ENCODE measurements at regions not wholly inside any gene's neighbourhood (a gene's known extent, or its start where the extent isn't known, plus 50 kb on each side); places are given as distances from the start of the nearest gene placed in this dataset.

- Histone ChIP-seq H3K36me3 (ENCODE audit: insufficient read depth, low read depth, low read length) (no peaks in the 10 kb centered on the region), H3K27ac (ENCODE audit: low read length) (no peak overlapping the region), H3K4me3 (ENCODE audit: low read length) (no peak overlapping the region), H3K9me3 (ENCODE audit: insufficient read depth, low read depth, low read length) (no peaks in the 10 kb centered on the region), H3K4me1 (ENCODE audit: insufficient read depth, low read length) (no peaks in the 10 kb centered on the region), H3K9ac (ENCODE audit: low read depth, low read length) (no peak overlapping the region), H3K27me3 (ENCODE audit: insufficient read depth, low read length) (no peaks in the 10 kb centered on the region)
Measured at GRCh38 chr5:98471458-98471857, 302.0 kb upstream of the RGMB start.

- Histone ChIP-seq H3K4me1 (ENCODE audit: insufficient read depth, low read length) (no peaks in the 10 kb centered on the region), H3K27ac (ENCODE audit: low read length) (no peak overlapping the region), H3K9me3 (ENCODE audit: insufficient read depth, low read depth, low read length) (no peaks in the 10 kb centered on the region), H3K36me3 (ENCODE audit: insufficient read depth, low read depth, low read length) (no peaks in the 10 kb centered on the region), H3K27me3 (ENCODE audit: insufficient read depth, low read length) (no peaks in the 10 kb centered on the region), H3K4me3 (ENCODE audit: low read length) (no peak overlapping the region), H3K9ac (ENCODE audit: low read depth, low read length) (no peak overlapping the region)
Measured at GRCh38 chr5:98474216-98474615, 299.2 kb upstream of the RGMB start.

- no peak overlapping the region for H3K4me3 ChIP-seq (ENCODE audit: low read length)
- H3K9ac ChIP-seq (ENCODE audit: low read depth, low read length), result no peak overlapping the region
- no peaks in the 10 kb centered on the region for H3K4me1 ChIP-seq (ENCODE audit: insufficient read depth, low read length)
- H3K27me3 ChIP-seq (ENCODE audit: insufficient read depth, low read length), result no peaks in the 10 kb centered on the region
- no peaks in the 10 kb centered on the region for H3K36me3 ChIP-seq (ENCODE audit: insufficient read depth, low read depth, low read length)
- no peak overlapping the region for H3K27ac ChIP-seq (ENCODE audit: low read length)
- H3K9me3 ChIP-seq (ENCODE audit: insufficient read depth, low read depth, low read length), result no peaks in the 10 kb centered on the region
Measured at GRCh38 chr5:98474782-98475181, 298.7 kb upstream of the RGMB start.

- no peaks in the 10 kb centered on the region for H3K9me3 ChIP-seq (ENCODE audit: insufficient read depth, low read depth, low read length)
- H3K9ac ChIP-seq (ENCODE audit: low read depth, low read length), result no peak overlapping the region
- H3K27me3 ChIP-seq (ENCODE audit: insufficient read depth, low read length), result no peaks in the 10 kb centered on the region
- H3K27ac ChIP-seq (ENCODE audit: low read length), result no peak overlapping the region
- H3K4me1 ChIP-seq (ENCODE audit: insufficient read depth, low read length), result no peaks in the 10 kb centered on the region
- no peaks in the 10 kb centered on the region for H3K36me3 ChIP-seq (ENCODE audit: insufficient read depth, low read depth, low read length)
- H3K4me3 ChIP-seq (ENCODE audit: low read length), result no peak overlapping the region
Measured at GRCh38 chr5:98482321-98483300, 290.9 kb upstream of the RGMB start.

- no peaks in the 10 kb centered on the region for H3K27me3 ChIP-seq (ENCODE audit: insufficient read depth, low read length)
- peaks cover 6% of the 10 kb centered on the region; the same call in 1 of the 2 replicates for H3K9me3 ChIP-seq (ENCODE audit: insufficient read depth, low read depth, low read length)
- no peak overlapping the region for H3K27ac ChIP-seq (ENCODE audit: low read length)
- no peaks in the 10 kb centered on the region for H3K36me3 ChIP-seq (ENCODE audit: insufficient read depth, low read depth, low read length)
- H3K9ac ChIP-seq (ENCODE audit: low read depth, low read length), result no peak overlapping the region
- no peak overlapping the region for H3K4me3 ChIP-seq (ENCODE audit: low read length)
- no peaks in the 10 kb centered on the region for H3K4me1 ChIP-seq (ENCODE audit: insufficient read depth, low read length)
Measured at GRCh38 chr5:98483301-98483685, 290.2 kb upstream of the RGMB start.

GRCh38 chr5:98489021-98489420, 284.4 kb upstream of the RGMB start:
- H3K4me1 ChIP-seq (ENCODE audit: insufficient read depth, low read length), result no peaks in the 10 kb centered on the region
- peaks cover 16% of the 10 kb centered on the region; the same call in 1 of the 2 replicates for H3K9me3 ChIP-seq (ENCODE audit: insufficient read depth, low read depth, low read length)
- no peaks in the 10 kb centered on the region for H3K27me3 ChIP-seq (ENCODE audit: insufficient read depth, low read length)
- no peak overlapping the region for H3K27ac ChIP-seq (ENCODE audit: low read length)
- no peaks in the 10 kb centered on the region for H3K36me3 ChIP-seq (ENCODE audit: insufficient read depth, low read depth, low read length)
- no peak overlapping the region for H3K4me3 ChIP-seq (ENCODE audit: low read length)
- no peak overlapping the region for H3K9ac ChIP-seq (ENCODE audit: low read depth, low read length)

- no peaks in the 10 kb centered on the region for H3K4me1 ChIP-seq (ENCODE audit: insufficient read depth, low read length)
- no peak overlapping the region for H3K27ac ChIP-seq (ENCODE audit: low read length)
- H3K9ac ChIP-seq (ENCODE audit: low read depth, low read length), result no peak overlapping the region
- no peaks in the 10 kb centered on the region for H3K36me3 ChIP-seq (ENCODE audit: insufficient read depth, low read depth, low read length)
- H3K9me3 ChIP-seq (ENCODE audit: insufficient read depth, low read depth, low read length), result peaks cover 16% of the 10 kb centered on the region; the same call in 1 of the 2 replicates
- no peaks in the 10 kb centered on the region for H3K27me3 ChIP-seq (ENCODE audit: insufficient read depth, low read length)
- no peak overlapping the region for H3K4me3 ChIP-seq (ENCODE audit: low read length)
Measured at GRCh38 chr5:98490348-98490747, 283.1 kb upstream of the RGMB start.

- H3K27ac ChIP-seq (ENCODE audit: low read length), result no peak overlapping the region
- H3K4me1 ChIP-seq (ENCODE audit: insufficient read depth, low read length), result no peaks in the 10 kb centered on the region
- peaks cover 16% of the 10 kb centered on the region; the same call in 1 of the 2 replicates for H3K9me3 ChIP-seq (ENCODE audit: insufficient read depth, low read depth, low read length)
- H3K27me3 ChIP-seq (ENCODE audit: insufficient read depth, low read length), result no peaks in the 10 kb centered on the region
- H3K36me3 ChIP-seq (ENCODE audit: insufficient read depth, low read depth, low read length), result no peaks in the 10 kb centered on the region
- H3K4me3 ChIP-seq (ENCODE audit: low read length), result no peak overlapping the region
- no peak overlapping the region for H3K9ac ChIP-seq (ENCODE audit: low read depth, low read length)
Measured at GRCh38 chr5:98492258-98492657, 281.2 kb upstream of the RGMB start.

- Histone ChIP-seq H3K9ac (ENCODE audit: low read depth, low read length) (no peak overlapping the region), H3K36me3 (ENCODE audit: insufficient read depth, low read depth, low read length) (no peaks in the 10 kb centered on the region), H3K4me3 (ENCODE audit: low read length) (no peak overlapping the region), H3K27ac (ENCODE audit: low read length) (no peak overlapping the region), H3K9me3 (ENCODE audit: insufficient read depth, low read depth, low read length) (no peaks in the 10 kb centered on the region), H3K27me3 (ENCODE audit: insufficient read depth, low read length) (no peaks in the 10 kb centered on the region), H3K4me1 (ENCODE audit: insufficient read depth, low read length) (no peaks in the 10 kb centered on the region; the same call in 1 of the 2 replicates)
Measured at GRCh38 chr5:98497418-98497817, 276.0 kb upstream of the RGMB start.

GRCh38 chr5:98498028-98498427, 275.4 kb upstream of the RGMB start:
- Histone ChIP-seq H3K27me3 (ENCODE audit: insufficient read depth, low read length) (no peaks in the 10 kb centered on the region), H3K27ac (ENCODE audit: low read length) (no peak overlapping the region), H3K4me1 (ENCODE audit: insufficient read depth, low read length) (no peaks in the 10 kb centered on the region; the same call in 1 of the 2 replicates), H3K9ac (ENCODE audit: low read depth, low read length) (no peak overlapping the region), H3K4me3 (ENCODE audit: low read length) (no peak overlapping the region), H3K9me3 (ENCODE audit: insufficient read depth, low read depth, low read length) (no peaks in the 10 kb centered on the region), H3K36me3 (ENCODE audit: insufficient read depth, low read depth, low read length) (no peaks in the 10 kb centered on the region)

GRCh38 chr5:98499892-98500291, 273.6 kb upstream of the RGMB start:
- Histone ChIP-seq H3K27ac (ENCODE audit: low read length) (no peak overlapping the region), H3K9me3 (ENCODE audit: insufficient read depth, low read depth, low read length) (no peaks in the 10 kb centered on the region), H3K27me3 (ENCODE audit: insufficient read depth, low read length) (no peaks in the 10 kb centered on the region), H3K4me3 (ENCODE audit: low read length) (no peak overlapping the region), H3K36me3 (ENCODE audit: insufficient read depth, low read depth, low read length) (no peaks in the 10 kb centered on the region), H3K9ac (ENCODE audit: low read depth, low read length) (no peak overlapping the region), H3K4me1 (ENCODE audit: insufficient read depth, low read length) (no peaks in the 10 kb centered on the region; the same call in 1 of the 2 replicates)

- no peak overlapping the region for H3K4me3 ChIP-seq (ENCODE audit: low read length)
- H3K9me3 ChIP-seq (ENCODE audit: insufficient read depth, low read depth, low read length), result no peaks in the 10 kb centered on the region
- no peak overlapping the region for H3K9ac ChIP-seq (ENCODE audit: low read depth, low read length)
- no peaks in the 10 kb centered on the region for H3K36me3 ChIP-seq (ENCODE audit: insufficient read depth, low read depth, low read length)
- H3K27ac ChIP-seq (ENCODE audit: low read length), result no peak overlapping the region
- no peaks in the 10 kb centered on the region for H3K27me3 ChIP-seq (ENCODE audit: insufficient read depth, low read length)
- no peaks in the 10 kb centered on the region; the same call in 1 of the 2 replicates for H3K4me1 ChIP-seq (ENCODE audit: insufficient read depth, low read length)
Measured at GRCh38 chr5:98500811-98501210, 272.7 kb upstream of the RGMB start.
